ENCODE measurements at regions not wholly inside any gene's neighbourhood (a gene's known extent, or its start where the extent isn't known, plus 50 kb on each side); places are given as distances from the start of the nearest gene placed in this dataset.

- TF ChIP-seq CTCF (IDR thresholded peaks at IDR 0.05; ENCODE audit: extremely low read depth, insufficient read depth, missing control alignments), result no peak
- no peak for DNase-seq (ENCODE audit: low spot score)
- in situ Hi-C loops (cut with MboI; ENCODE audit: low pct_unique_long_range_greater_than_20kb, low sequenced_read_pairs, unreplicated experiment), result no loop called here
Observed at GRCh38 chr6:159435701-159436100, 257.3 kb downstream of the SOD2 start.

GRCh38 chr6:159434410-159434809 is 258.6 kb downstream of the SOD2 start:
- DNase-seq (ENCODE audit: low spot score), result no peak
- TF ChIP-seq CTCF (IDR thresholded peaks at IDR 0.05; ENCODE audit: extremely low read depth, insufficient read depth, missing control alignments), result no peak
- in situ Hi-C loops (cut with MboI; ENCODE audit: low pct_unique_long_range_greater_than_20kb, low sequenced_read_pairs, unreplicated experiment), result no loop called here

DNA sequence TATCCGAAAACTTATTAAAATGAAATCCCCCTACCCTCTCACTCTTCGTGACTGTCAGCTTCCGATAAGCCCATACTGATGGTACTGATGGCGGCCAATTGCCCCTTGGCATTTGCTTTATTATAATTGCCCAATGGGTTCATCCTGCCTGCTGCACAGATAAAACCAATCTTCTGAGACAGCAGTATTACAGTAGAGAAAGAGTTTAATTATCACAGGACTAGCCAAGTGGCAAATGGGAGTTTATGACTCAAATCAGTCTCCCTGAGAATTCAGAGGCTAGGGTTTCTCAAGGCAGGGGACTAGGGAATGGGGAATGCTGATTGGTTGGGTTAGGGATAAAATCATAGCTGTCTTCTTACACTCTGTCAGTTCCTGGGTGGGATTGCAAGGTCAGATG is 259.5 kb downstream of the SOD2 start:
- in situ Hi-C loops (cut with MboI; ENCODE audit: low pct_unique_long_range_greater_than_20kb, low sequenced_read_pairs, unreplicated experiment), result no loop called here
- DNase-seq (ENCODE audit: low spot score), result no peak
- TF ChIP-seq CTCF (IDR thresholded peaks at IDR 0.05; ENCODE audit: extremely low read depth, insufficient read depth, missing control alignments), result no peak

GRCh38 chr6:159431750-159432149 is 261.3 kb downstream of the SOD2 start:
- no peak for DNase-seq (ENCODE audit: low spot score)
- no peak for TF ChIP-seq CTCF (IDR thresholded peaks at IDR 0.05; ENCODE audit: extremely low read depth, insufficient read depth, missing control alignments)
- in situ Hi-C loops (cut with MboI; ENCODE audit: low pct_unique_long_range_greater_than_20kb, low sequenced_read_pairs, unreplicated experiment), result no loop called here

- TF ChIP-seq CTCF (IDR thresholded peaks at IDR 0.05; ENCODE audit: extremely low read depth, insufficient read depth, missing control alignments), result no peak
- no peak for DNase-seq (ENCODE audit: low spot score)
- in situ Hi-C loops (cut with MboI; ENCODE audit: low pct_unique_long_range_greater_than_20kb, low sequenced_read_pairs, unreplicated experiment), result no loop called here
Observed at GRCh38 chr6:159430323-159430722, 261.1 kb downstream of the FNDC1 start.

DNA sequence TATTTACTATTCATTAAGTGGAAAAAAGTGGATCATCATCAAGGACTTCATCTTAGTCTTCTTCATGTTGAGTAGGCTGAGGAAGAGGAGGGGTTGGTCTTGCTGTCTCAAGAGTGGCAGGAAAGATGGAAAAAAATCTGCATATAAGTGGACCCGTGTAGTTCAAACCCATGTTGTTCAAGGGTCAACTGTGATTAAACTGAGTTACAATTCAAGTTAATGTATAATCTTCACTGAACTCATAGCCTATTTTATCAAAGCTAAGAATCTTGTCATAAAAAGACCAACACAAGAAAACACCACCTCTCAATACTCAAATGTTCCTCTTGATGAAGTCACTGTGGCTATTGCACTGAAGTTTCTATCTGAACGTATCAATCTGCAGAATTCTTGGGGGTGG is 260.2 kb downstream of the FNDC1 start:
- no peak for DNase-seq (ENCODE audit: low spot score)
- in situ Hi-C loops (cut with MboI; ENCODE audit: low pct_unique_long_range_greater_than_20kb, low sequenced_read_pairs, unreplicated experiment), result no loop called here
- no peak for TF ChIP-seq CTCF (IDR thresholded peaks at IDR 0.05; ENCODE audit: extremely low read depth, insufficient read depth, missing control alignments)

DNA sequence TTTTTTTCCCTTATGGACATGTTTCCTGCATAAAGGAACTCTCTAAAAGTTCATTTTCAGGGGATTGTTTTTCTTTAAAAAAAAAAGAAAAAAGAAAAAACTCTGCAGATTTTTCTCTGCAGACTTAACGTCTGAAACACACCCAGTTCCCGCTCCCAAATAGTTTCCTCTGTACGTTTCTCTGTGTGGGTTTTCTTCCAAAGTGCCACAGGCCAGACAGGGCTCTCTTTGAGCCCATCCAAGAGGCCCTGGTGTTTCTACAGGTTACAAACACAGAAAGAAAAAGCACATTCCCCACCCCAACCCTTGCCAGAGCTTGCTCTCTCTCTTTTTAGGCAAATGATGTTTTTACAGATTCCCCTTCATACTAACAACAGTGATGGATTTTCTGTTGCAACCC is 258.6 kb downstream of the FNDC1 start:
- no peak for TF ChIP-seq CTCF (IDR thresholded peaks at IDR 0.05; ENCODE audit: extremely low read depth, insufficient read depth, missing control alignments)
- no peak for DNase-seq (ENCODE audit: low spot score)
- in situ Hi-C loops (cut with MboI; ENCODE audit: low pct_unique_long_range_greater_than_20kb, low sequenced_read_pairs, unreplicated experiment), result no loop called here

Data from GM13977 (cell line).